ENCODE measurements at regions not wholly inside any gene's neighbourhood (a gene's known extent, or its start where the extent isn't known, plus 50 kb on each side); places are given as distances from the start of the nearest gene placed in this dataset.

GRCh38 chr10:130370721-130371120, 234.5 kb downstream of the GLRX3 start:
- in situ Hi-C loops (cut with MboI; ENCODE audit: low pct_ligation_motif_present in 1 of 4, low pct_unique_long_range_greater_than_20kb in 1 of 4, low sequenced_read_pairs in 3 of 4) (no loop called here), intact Hi-C loops (cut with DNase I; ENCODE audit: low total_unique reads) (no loop called here)
- TF ChIP-seq EP300 (IDR thresholded peaks at IDR 0.05; ENCODE audit: low read depth), result no peak
- TF ChIP-seq POLR2AphosphoS5 (IDR thresholded peaks at IDR 0.05), result no peak
- no peak for TF ChIP-seq POLR2A (IDR thresholded peaks at IDR 0.05)
- no peak for TF ChIP-seq CTCF (IDR thresholded peaks at IDR 0.05)
- 54% methylated on average over 10 of the region's 10 CpGs; no CpG with 5 or more reads in 1 of the 2 donors for WGBS, 2 donors (ENCODE audit: low coverage in 1 of 2)
- no peaks in the 10 kb centered on the region for H3K36me3 ChIP-seq
- H3K27ac ChIP-seq, result no peak overlapping the region
- H3K27me3 ChIP-seq, result no peaks in the 10 kb centered on the region
- no peaks in the 10 kb centered on the region for H3K4me1 ChIP-seq
- DNase-seq, result no peak
- no peak overlapping the region for H3K4me3 ChIP-seq
- H3K9me3 ChIP-seq, result no peaks in the 10 kb centered on the region

GRCh38 chr10:130371156-130371555, 235.0 kb downstream of the GLRX3 start:
- Histone ChIP-seq H3K9me3 (no peaks in the 10 kb centered on the region), H3K4me1 (no peaks in the 10 kb centered on the region), H3K36me3 (no peaks in the 10 kb centered on the region), H3K27ac (no peak overlapping the region), H3K4me3 (no peak overlapping the region), H3K27me3 (no peaks in the 10 kb centered on the region)
- DNase-seq, result no peak
- TF ChIP-seq CTCF (IDR thresholded peaks at IDR 0.05), result no peak
- TF ChIP-seq POLR2A (IDR thresholded peaks at IDR 0.05), result no peak
- TF ChIP-seq POLR2AphosphoS5 (IDR thresholded peaks at IDR 0.05), result no peak
- no peak for TF ChIP-seq EP300 (IDR thresholded peaks at IDR 0.05; ENCODE audit: low read depth)
- 68% methylated on average over 6 of the region's 6 CpGs; no CpG with 5 or more reads in 1 of the 2 donors for WGBS, 2 donors (ENCODE audit: low coverage in 1 of 2)
- in situ Hi-C loops (cut with MboI; ENCODE audit: low pct_ligation_motif_present in 1 of 4, low pct_unique_long_range_greater_than_20kb in 1 of 4, low sequenced_read_pairs in 3 of 4), result no loop called here
- intact Hi-C loops (cut with DNase I; ENCODE audit: low total_unique reads), result no loop called here

GRCh38 chr10:130371666-130372065, 235.5 kb downstream of the GLRX3 start:
- TF ChIP-seq POLR2AphosphoS5 (IDR thresholded peaks at IDR 0.05), result no peak
- no peak for TF ChIP-seq POLR2A (IDR thresholded peaks at IDR 0.05)
- no peak for TF ChIP-seq EP300 (IDR thresholded peaks at IDR 0.05; ENCODE audit: low read depth)
- TF ChIP-seq CTCF (IDR thresholded peaks at IDR 0.05), result no peak
- Histone ChIP-seq H3K27ac (no peak overlapping the region), H3K9me3 (no peaks in the 10 kb centered on the region), H3K27me3 (no peaks in the 10 kb centered on the region), H3K36me3 (no peaks in the 10 kb centered on the region), H3K4me3 (no peak overlapping the region), H3K4me1 (no peaks in the 10 kb centered on the region)
- no peak for DNase-seq
- in situ Hi-C loops (cut with MboI; ENCODE audit: low pct_ligation_motif_present in 1 of 4, low pct_unique_long_range_greater_than_20kb in 1 of 4, low sequenced_read_pairs in 3 of 4), result no loop called here
- intact Hi-C loops (cut with DNase I; ENCODE audit: low total_unique reads), result no loop called here
- 57 to 59% methylated on average over 8 to 16 of the region's 16 CpGs for WGBS, 2 donors (ENCODE audit: low coverage in 1 of 2)

- TF ChIP-seq EP300 (IDR thresholded peaks at IDR 0.05; ENCODE audit: low read depth) (no peak), CTCF (IDR thresholded peaks at IDR 0.05) (no peak), POLR2AphosphoS5 (IDR thresholded peaks at IDR 0.05) (no peak), POLR2A (IDR thresholded peaks at IDR 0.05) (no peak)
- no peak overlapping the region for H3K4me3 ChIP-seq
- no peaks in the 10 kb centered on the region for H3K36me3 ChIP-seq
- H3K27ac ChIP-seq, result no peak overlapping the region
- in situ Hi-C loops (cut with MboI; ENCODE audit: low pct_ligation_motif_present in 1 of 4, low pct_unique_long_range_greater_than_20kb in 1 of 4, low sequenced_read_pairs in 3 of 4) (no loop called here), intact Hi-C loops (cut with DNase I; ENCODE audit: low total_unique reads) (no loop called here)
- no peaks in the 10 kb centered on the region for H3K9me3 ChIP-seq
- no peak for DNase-seq
- H3K27me3 ChIP-seq, result no peaks in the 10 kb centered on the region
- H3K4me1 ChIP-seq, result no peaks in the 10 kb centered on the region
- WGBS, 2 donors (ENCODE audit: low coverage in 1 of 2), result 91% methylated on average over 11 of the region's 11 CpGs; no CpG with 5 or more reads in 1 of the 2 donors
These were observed 236.0 kb downstream of the GLRX3 start for GRCh38 chr10:130372222-130372621.
